SKM-1 (cell line): ENCODE measurements at regions not wholly inside any gene's neighbourhood (a gene's known extent, or its start where the extent isn't known, plus 50 kb on each side); places are given as distances from the start of the nearest gene placed in this dataset.
"Not testable (repeated sequence)": the region's sequence is repeated elsewhere in the genome, so short reads cannot be mapped to it uniquely, and the experiment has no call there.

Experiments used
- DNase-seq: peaks from one replicate; lab custom pipeline; 2025; ENCODE audit not compliant: unreplicated experiment; lab: John Stamatoyannopoulos, UW

- DNase-seq = peak; percentile 86
Measured at GRCh38 chr3:23113455-23114171, 89.5 kb upstream of the UBE2E2 start.

GRCh38 chr3:23114432-23114831, 88.7 kb upstream of the UBE2E2 start:
- no peak for DNase-seq

- DNase-seq = peak; percentile 4
Measured at GRCh38 chr3:23115171-23115877, 87.8 kb upstream of the UBE2E2 start.

- no peak for DNase-seq
Measured at GRCh38 chr3:23116081-23116837, 86.9 kb upstream of the UBE2E2 start.

- no peak for DNase-seq
Measured at GRCh38 chr3:23117856-23118255, 85.3 kb upstream of the UBE2E2 start.

- DNase-seq = no peak
Measured at GRCh38 chr3:23127196-23127595, 75.9 kb upstream of the UBE2E2 start.

- no peak for DNase-seq
Measured at GRCh38 chr3:23128655-23129054, 74.5 kb upstream of the UBE2E2 start.

- no peak for DNase-seq
Measured at GRCh38 chr3:23129117-23129516, 74.0 kb upstream of the UBE2E2 start.

GRCh38 chr3:23129817-23130216, 73.3 kb upstream of the UBE2E2 start:
- DNase-seq = no peak

GRCh38 chr3:23130406-23130805, 72.7 kb upstream of the UBE2E2 start:
- no peak for DNase-seq

GRCh38 chr3:23135026-23135785, 67.9 kb upstream of the UBE2E2 start:
- DNase-seq = no peak

- no peak for DNase-seq
Measured at GRCh38 chr3:23136054-23136453, 67.1 kb upstream of the UBE2E2 start.

GRCh38 chr3:23144051-23144450, 59.1 kb upstream of the UBE2E2 start:
- not testable (repeated sequence) for DNase-seq

- DNase-seq = no peak
Measured at GRCh38 chr3:23146163-23146562, 57.0 kb upstream of the UBE2E2 start.

GRCh38 chr3:23152989-23153388, 50.1 kb upstream of the UBE2E2 start:
- no peak for DNase-seq
